ENCODE measurements at regions not wholly inside any gene's neighbourhood (a gene's known extent, or its start where the extent isn't known, plus 50 kb on each side); places are given as distances from the start of the nearest gene placed in this dataset.

- no peak for DNase-seq
Observed at GRCh38 chr15:92224843-92225242, 168.8 kb upstream of the ST8SIA2 start.

DNA sequence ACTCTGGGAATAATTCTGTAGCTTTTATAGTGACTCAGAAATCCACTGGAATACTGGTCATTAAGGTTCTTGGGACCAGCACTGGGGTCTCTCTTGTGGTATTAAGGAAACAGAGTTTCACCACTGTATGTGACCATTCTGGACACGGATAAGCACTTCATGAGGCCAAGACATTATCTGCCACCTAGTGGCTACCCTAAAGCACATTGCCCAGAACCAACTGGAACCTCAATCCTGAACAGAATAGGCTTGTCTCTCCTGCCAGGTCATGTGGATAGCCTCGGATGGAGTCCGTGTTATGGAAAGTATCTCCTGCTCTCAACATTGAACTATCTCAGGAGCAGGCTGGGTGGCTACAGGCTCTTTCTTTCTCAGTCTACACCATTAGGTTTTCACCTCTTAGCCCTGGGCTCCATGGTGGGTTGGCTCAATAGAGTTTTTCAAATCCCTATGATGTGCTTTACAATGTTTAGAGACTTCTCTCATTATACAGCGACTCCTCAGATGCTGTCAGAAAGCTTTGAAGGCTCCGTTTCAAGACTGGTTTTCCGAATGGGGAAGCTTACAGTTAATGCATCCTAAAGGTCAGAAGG is 167.6 kb upstream of the ST8SIA2 start:
- DNase-seq = no peak

- DNase-seq = no peak
Observed at GRCh38 chr15:92228830-92229229, 164.9 kb upstream of the ST8SIA2 start.

DNA sequence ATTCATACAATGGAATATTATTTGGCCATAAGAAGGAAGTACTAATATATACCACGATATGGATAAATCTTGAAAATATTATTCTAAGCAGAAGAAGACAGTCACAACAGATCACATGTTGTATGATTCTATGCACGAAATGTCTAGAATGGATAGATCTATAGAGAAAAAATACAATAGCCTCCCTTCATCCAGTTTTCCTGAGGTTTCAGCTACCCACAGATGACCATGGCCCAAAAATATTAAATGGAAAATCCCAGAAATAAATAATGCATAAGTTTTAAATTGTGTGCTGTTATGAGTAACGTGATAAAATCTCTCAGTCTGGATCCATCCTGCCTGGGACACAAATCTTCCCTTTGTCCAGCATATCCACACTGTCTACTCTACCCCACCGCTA is 162.2 kb upstream of the ST8SIA2 start:
- DNase-seq = no peak

DNA sequence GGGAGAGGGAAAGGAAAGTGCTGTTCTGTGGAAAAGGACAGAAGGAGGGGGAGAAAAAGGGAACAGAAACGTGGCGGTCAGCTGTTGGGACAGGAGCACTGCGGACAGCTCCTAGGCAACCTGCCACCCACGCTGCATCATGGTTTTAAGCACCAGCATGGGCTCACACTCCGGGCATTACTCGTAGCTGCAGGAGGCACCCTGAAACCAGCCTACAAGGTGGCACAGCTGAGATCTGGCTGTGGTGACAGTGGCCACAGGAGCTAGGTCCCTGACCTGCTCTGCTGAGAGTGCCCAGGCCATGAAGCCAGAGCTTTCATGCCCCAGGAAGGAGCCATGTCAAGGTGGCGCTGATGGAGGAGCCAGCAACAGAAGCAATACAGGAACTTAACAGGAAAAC is 161.4 kb upstream of the ST8SIA2 start:
- no peak for DNase-seq

GRCh38 chr15:92232876-92233275 is 160.8 kb upstream of the ST8SIA2 start:
- DNase-seq = no peak

GRCh38 chr15:92243227-92243626 is 150.5 kb upstream of the ST8SIA2 start:
- no peak for DNase-seq

DNA sequence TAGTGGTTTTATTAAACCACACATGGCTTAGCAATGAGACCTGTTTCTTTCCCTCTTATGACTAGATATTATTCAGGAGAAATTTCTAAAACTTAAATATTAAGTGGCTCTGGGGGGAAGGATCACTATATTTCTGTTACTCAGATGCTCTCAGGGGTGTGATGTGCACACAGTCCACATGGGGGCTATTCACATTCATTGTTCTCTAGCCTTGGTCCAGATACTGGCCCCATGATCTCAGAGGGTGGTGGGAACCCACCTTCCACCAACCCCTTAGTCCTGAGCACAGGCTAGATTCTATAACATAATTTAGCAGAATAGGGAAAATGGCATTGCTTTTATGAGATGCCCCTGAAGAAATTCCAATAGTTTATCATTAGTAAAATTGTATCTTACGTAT is 149.0 kb upstream of the ST8SIA2 start:
- no peak for DNase-seq

- no peak for DNase-seq
Observed at GRCh38 chr15:92247649-92248242, 145.9 kb upstream of the ST8SIA2 start.

- no peak for DNase-seq
Observed at GRCh38 chr15:92266796-92267685, 126.6 kb upstream of the ST8SIA2 start.

GRCh38 chr15:92268900-92269299 is 124.8 kb upstream of the ST8SIA2 start:
- no peak for DNase-seq

- DNase-seq = no peak
Observed at GRCh38 chr15:92271179-92271578, 122.5 kb upstream of the ST8SIA2 start.

GRCh38 chr15:92272106-92272505 is 121.6 kb upstream of the ST8SIA2 start:
- DNase-seq = no peak

GRCh38 chr15:92273286-92273685 is 120.4 kb upstream of the ST8SIA2 start:
- no peak for DNase-seq

GRCh38 chr15:92273723-92274122 is 120.0 kb upstream of the ST8SIA2 start:
- DNase-seq = no peak

GRCh38 chr15:92277776-92278175 is 115.9 kb upstream of the ST8SIA2 start:
- DNase-seq = peak; percentile 10 to 59

GRCh38 chr15:92283813-92284212 is 109.9 kb upstream of the ST8SIA2 start:
- no peak for DNase-seq

GRCh38 chr15:92288755-92289154 is 104.9 kb upstream of the ST8SIA2 start:
- no peak for DNase-seq

DNA sequence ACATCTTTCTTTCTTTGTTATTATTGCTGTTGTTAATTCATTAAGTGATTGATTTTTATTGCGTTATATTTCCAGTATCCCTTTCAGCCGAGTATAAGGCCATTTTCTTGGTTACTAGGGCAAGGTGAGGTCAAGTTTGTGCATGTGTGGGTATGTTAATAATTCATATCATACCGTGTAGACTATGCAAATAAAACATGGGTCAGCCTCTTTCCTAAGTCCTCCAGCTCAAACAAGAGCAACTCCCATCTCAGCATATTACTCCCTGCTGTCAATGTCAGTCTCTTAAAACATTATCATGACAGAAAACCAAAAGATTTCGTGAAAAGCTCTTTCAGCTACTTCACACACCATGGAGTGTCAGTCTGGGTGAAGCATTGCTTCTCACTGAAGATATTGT is 103.9 kb upstream of the ST8SIA2 start:
- no peak for DNase-seq

DNA sequence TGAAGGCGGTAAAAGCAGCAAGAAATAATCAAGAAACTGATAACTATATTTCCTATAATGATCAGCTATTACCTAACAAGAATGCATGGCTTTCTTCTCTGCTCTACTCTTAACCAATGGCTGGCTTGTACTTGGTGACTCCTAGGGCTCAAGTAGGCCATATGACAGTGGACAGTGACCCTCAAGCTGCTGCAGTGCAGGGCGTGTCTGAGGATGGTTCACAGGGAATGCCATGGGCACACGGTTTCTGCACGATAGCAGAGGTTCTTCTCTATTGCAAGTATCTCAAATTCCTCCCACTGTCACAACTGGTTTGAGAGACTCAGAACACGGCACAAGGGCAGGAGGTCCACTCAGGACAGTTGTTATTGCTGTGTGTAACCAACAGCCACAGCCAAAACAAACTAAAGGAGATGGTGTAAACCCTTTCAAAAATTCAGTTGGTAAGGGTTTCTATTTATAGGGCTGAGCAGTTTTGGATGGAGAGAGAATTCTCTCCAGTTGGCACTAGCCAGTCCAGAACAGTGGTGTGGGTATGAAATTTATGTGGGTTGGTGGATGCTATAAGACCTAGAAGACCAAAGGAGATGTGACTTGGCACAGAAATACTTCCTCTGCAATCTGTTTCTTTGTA is 103.2 kb upstream of the ST8SIA2 start:
- DNase-seq = peak; percentile 30 to 57

- no peak for DNase-seq
Observed at GRCh38 chr15:92291900-92292299, 101.8 kb upstream of the ST8SIA2 start.

DNA sequence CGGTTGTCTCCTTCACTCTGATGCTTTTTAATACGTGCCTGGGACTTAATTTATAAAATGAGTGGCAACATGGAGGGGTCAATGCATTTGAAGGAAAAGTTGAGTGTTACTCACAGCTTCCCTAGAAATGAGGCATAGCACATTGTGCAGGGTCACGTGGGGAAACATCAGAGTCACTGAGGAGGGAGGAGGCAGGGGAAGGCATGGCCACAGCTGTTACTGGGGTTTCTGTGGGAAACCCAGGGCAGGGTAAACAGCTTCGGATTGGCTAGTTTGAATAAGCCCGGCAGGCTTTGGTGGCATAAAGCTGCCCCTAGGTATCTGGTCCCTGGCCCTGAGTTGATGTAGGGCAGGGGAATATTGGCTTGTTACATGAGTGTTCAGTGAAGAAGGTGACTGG is 98.9 kb upstream of the ST8SIA2 start:
- no peak for DNase-seq

GRCh38 chr15:92304223-92304975 is 89.3 kb upstream of the ST8SIA2 start:
- DNase-seq = no peak

All from NCI-H446 (cell line).